ENCODE measurements at regions not wholly inside any gene's neighbourhood (a gene's known extent, or its start where the extent isn't known, plus 50 kb on each side); places are given as distances from the start of the nearest gene placed in this dataset.

GRCh38 chr1:98084188-98084587 lies 163.4 kb upstream of the DPYD start:
- H3K36me3 ChIP-seq = no peaks in the 10 kb centered on the region
- no peaks in the 10 kb centered on the region for H3K27me3 ChIP-seq
- WGBS, 2 donors (ENCODE audit: low coverage in 1 of 2) = 24 to 34% methylated on average over 2 of the region's 2 CpGs
- no peaks in the 10 kb centered on the region for H3K9me3 ChIP-seq
- H3K27ac ChIP-seq = no peak overlapping the region
- no peaks in the 10 kb centered on the region for H3K4me1 ChIP-seq
- no peak overlapping the region for H3K4me3 ChIP-seq
- no peak for ATAC-seq
- no peak for TF ChIP-seq EP300 (IDR thresholded peaks at IDR 0.05)
- no peak for TF ChIP-seq POLR2A (IDR thresholded peaks at IDR 0.05)
- TF ChIP-seq POLR2AphosphoS5 (IDR thresholded peaks at IDR 0.05) = no peak
- no peak for TF ChIP-seq CTCF (IDR thresholded peaks at IDR 0.05)

GRCh38 chr1:98081944-98082343 lies 161.1 kb upstream of the DPYD start:
- ATAC-seq = no peak

GRCh38 chr1:98078596-98078995 lies 157.8 kb upstream of the DPYD start:
- H3K4me3 ChIP-seq = no peak overlapping the region
- H3K4me1 ChIP-seq = no peaks in the 10 kb centered on the region
- no peak overlapping the region for H3K27ac ChIP-seq
- no peak for TF ChIP-seq POLR2AphosphoS5 (IDR thresholded peaks at IDR 0.05)
- no peak for TF ChIP-seq CTCF (IDR thresholded peaks at IDR 0.05)
- no peak for TF ChIP-seq POLR2A (IDR thresholded peaks at IDR 0.05)
- no peak for TF ChIP-seq EP300 (IDR thresholded peaks at IDR 0.05)
- no peaks in the 10 kb centered on the region for H3K27me3 ChIP-seq
- H3K9me3 ChIP-seq = no peaks in the 10 kb centered on the region
- ATAC-seq = no peak
- WGBS, 2 donors (ENCODE audit: low coverage in 1 of 2) = 76 to 81% methylated on average over 2 of the region's 2 CpGs
- H3K36me3 ChIP-seq = no peaks in the 10 kb centered on the region

More at GRCh38 chr1:98081944-98082343, 161.1 kb upstream of the DPYD start:
- 60 to 80% methylated on average over 1 of the region's 1 CpG for WGBS, 2 donors (ENCODE audit: low coverage in 1 of 2)
- TF ChIP-seq POLR2A (IDR thresholded peaks at IDR 0.05) (no peak), EP300 (IDR thresholded peaks at IDR 0.05) (no peak), CTCF (IDR thresholded peaks at IDR 0.05) (no peak), POLR2AphosphoS5 (IDR thresholded peaks at IDR 0.05) (no peak)
- no peaks in the 10 kb centered on the region for H3K27me3 ChIP-seq
- H3K4me1 ChIP-seq = no peaks in the 10 kb centered on the region
- no peak overlapping the region for H3K4me3 ChIP-seq
- H3K27ac ChIP-seq = no peak overlapping the region
- no peaks in the 10 kb centered on the region for H3K9me3 ChIP-seq
- no peaks in the 10 kb centered on the region for H3K36me3 ChIP-seq

GRCh38 chr1:98077691-98078090 lies 156.9 kb upstream of the DPYD start:
- no peaks in the 10 kb centered on the region for H3K9me3 ChIP-seq
- H3K36me3 ChIP-seq = no peaks in the 10 kb centered on the region
- no peak for ATAC-seq
- no peaks in the 10 kb centered on the region for H3K27me3 ChIP-seq
- no peak overlapping the region for H3K4me3 ChIP-seq
- WGBS, 2 donors (ENCODE audit: low coverage in 1 of 2) = 76 to 82% methylated on average over 2 of the region's 2 CpGs
- TF ChIP-seq POLR2A (IDR thresholded peaks at IDR 0.05) (no peak), CTCF (IDR thresholded peaks at IDR 0.05) (no peak), EP300 (IDR thresholded peaks at IDR 0.05) (no peak), POLR2AphosphoS5 (IDR thresholded peaks at IDR 0.05) (no peak)
- H3K27ac ChIP-seq = no peak overlapping the region
- no peaks in the 10 kb centered on the region for H3K4me1 ChIP-seq

GRCh38 chr1:98075626-98076025 lies 154.8 kb upstream of the DPYD start:
- WGBS, 2 donors (ENCODE audit: low coverage in 1 of 2) = 79 to 83% methylated on average over 1 of the region's 1 CpG
- H3K27ac ChIP-seq = no peak overlapping the region
- no peak for ATAC-seq
- H3K9me3 ChIP-seq = no peaks in the 10 kb centered on the region
- no peaks in the 10 kb centered on the region for H3K27me3 ChIP-seq
- TF ChIP-seq EP300 (IDR thresholded peaks at IDR 0.05) = no peak
- no peak for TF ChIP-seq POLR2AphosphoS5 (IDR thresholded peaks at IDR 0.05)
- no peak for TF ChIP-seq CTCF (IDR thresholded peaks at IDR 0.05)
- no peak for TF ChIP-seq POLR2A (IDR thresholded peaks at IDR 0.05)
- H3K4me1 ChIP-seq = no peaks in the 10 kb centered on the region
- no peak overlapping the region for H3K4me3 ChIP-seq
- no peaks in the 10 kb centered on the region for H3K36me3 ChIP-seq
